Fibroblast of lung (primary cell): ENCODE measurements at regions not wholly inside any gene's neighbourhood (a gene's known extent, or its start where the extent isn't known, plus 50 kb on each side); places are given as distances from the start of the nearest gene placed in this dataset.

Source experiments
- EZH2 ChIP-seq: IDR thresholded peaks from 2 replicates; pipeline ENCODE4 v1.5.1; 2012; ENCODE audit warnings: low read length, control low read depth, mild to moderate bottlenecking; ENCODE audit errors: missing control alignments
- TF ChIP-seq, protein P1 (sequence below), 2 donors: IDR thresholded peaks in 1 of 2; conservative IDR thresholded peaks in 1 of 2; 1 replicate in 1 of 2; 2 replicates in 1 of 2; pipeline ENCODE4 v1.5.1; 2011 to 2012; ENCODE audit warnings: low read length in 2 of 2, control low read depth in 1 of 2, inconsistent platforms in 1 of 2, low read depth in 1 of 2, mild to moderate bottlenecking in 1 of 2

DNA sequence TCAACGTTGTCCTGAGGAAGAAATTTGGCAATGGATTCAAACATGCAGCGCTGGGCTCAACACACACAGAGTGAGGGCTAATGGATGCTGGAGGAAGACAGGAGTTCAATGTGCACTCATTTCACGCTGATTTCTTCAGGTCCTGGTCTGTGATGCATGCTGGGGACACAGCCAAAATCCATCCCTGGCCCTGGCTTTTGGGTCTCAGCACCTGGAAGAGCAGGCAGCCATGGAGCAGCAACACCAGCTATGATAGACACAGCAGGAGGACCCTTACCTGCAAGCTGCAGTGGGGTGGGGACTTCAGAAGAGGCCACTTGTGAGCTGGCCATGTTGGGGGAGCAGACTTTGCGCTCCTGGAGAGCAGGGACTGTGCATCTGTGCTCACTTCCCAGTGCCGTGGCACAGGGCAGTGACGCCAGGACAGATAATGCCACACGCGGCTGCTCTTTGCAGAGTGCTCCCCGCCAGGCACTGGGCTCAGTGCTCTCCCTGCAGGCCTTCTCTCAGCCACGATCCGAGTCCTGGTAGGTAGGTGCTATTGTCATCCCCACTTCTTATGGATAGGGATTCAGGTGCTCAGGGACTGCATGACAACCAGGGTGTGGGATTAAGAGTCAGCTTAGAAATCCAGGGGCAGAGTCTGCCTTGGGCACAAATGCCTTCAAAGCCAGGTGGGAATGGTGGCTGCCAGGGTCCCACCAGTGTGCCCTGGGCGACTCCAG, 138.8 kb upstream of the UNC5B start:
- TF ChIP-seq, protein P1, sequence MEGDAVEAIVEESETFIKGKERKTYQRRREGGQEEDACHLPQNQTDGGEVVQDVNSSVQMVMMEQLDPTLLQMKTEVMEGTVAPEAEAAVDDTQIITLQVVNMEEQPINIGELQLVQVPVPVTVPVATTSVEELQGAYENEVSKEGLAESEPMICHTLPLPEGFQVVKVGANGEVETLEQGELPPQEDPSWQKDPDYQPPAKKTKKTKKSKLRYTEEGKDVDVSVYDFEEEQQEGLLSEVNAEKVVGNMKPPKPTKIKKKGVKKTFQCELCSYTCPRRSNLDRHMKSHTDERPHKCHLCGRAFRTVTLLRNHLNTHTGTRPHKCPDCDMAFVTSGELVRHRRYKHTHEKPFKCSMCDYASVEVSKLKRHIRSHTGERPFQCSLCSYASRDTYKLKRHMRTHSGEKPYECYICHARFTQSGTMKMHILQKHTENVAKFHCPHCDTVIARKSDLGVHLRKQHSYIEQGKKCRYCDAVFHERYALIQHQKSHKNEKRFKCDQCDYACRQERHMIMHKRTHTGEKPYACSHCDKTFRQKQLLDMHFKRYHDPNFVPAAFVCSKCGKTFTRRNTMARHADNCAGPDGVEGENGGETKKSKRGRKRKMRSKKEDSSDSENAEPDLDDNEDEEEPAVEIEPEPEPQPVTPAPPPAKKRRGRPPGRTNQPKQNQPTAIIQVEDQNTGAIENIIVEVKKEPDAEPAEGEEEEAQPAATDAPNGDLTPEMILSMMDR (conservative IDR thresholded peaks at IDR 0.05 in 1 of 2, IDR thresholded peaks at IDR 0.05 in 1 of 2; ENCODE audit: low read depth in 1 of 2, low read length in 2 of 2): no peak
- no peak for TF ChIP-seq EZH2
